GM18870 (cell line): ENCODE measurements at regions not wholly inside any gene's neighbourhood (a gene's known extent, or its start where the extent isn't known, plus 50 kb on each side); places are given as distances from the start of the nearest gene placed in this dataset.
A peak's percentile ranks its signal among the peaks of the same experiment; 100 is the strongest.
"Not testable (repeated sequence)": the region's sequence is repeated elsewhere in the genome, so short reads cannot be mapped to it uniquely, and the experiment has no call there.

Experiments used
- ATAC-seq: cut with Tn5 transposase; IDR thresholded peaks from one replicate; pipeline ENCODE4 v1.9.1; 2021; ENCODE audit warnings: moderate library complexity; ENCODE audit not compliant: unreplicated experiment

GRCh38 chr4:152200511-152201333 lies 335.2 kb downstream of the FBXW7 start:
- no peak for ATAC-seq

GRCh38 chr4:152197211-152197610 lies 338.7 kb downstream of the FBXW7 start:
- no peak for ATAC-seq

- ATAC-seq = no peak
Observed at GRCh38 chr4:152195888-152196287, 340.0 kb downstream of the FBXW7 start.

DNA sequence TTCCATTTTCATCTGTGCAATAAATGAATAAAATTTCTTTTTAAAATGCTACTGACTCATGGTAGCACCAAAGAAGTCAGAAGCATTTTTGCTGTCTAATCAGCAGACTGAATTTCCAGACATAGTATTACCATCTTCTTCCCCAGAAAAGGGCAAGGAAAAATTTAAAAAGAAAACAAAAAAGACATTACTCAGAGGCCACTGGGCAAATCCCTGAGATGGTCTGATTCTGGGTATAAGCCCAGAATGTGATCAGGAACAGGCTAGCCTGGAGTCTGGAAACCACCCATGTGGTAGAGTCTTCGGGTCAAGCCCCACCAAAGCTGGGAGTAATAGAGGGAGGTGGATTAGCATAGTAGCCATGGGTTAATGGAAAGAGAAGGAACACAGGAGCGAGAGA lies 342.8 kb downstream of the FBXW7 start:
- no peak for ATAC-seq

- ATAC-seq = no peak
Observed at GRCh38 chr4:152190907-152191306, 345.0 kb downstream of the FBXW7 start.

DNA sequence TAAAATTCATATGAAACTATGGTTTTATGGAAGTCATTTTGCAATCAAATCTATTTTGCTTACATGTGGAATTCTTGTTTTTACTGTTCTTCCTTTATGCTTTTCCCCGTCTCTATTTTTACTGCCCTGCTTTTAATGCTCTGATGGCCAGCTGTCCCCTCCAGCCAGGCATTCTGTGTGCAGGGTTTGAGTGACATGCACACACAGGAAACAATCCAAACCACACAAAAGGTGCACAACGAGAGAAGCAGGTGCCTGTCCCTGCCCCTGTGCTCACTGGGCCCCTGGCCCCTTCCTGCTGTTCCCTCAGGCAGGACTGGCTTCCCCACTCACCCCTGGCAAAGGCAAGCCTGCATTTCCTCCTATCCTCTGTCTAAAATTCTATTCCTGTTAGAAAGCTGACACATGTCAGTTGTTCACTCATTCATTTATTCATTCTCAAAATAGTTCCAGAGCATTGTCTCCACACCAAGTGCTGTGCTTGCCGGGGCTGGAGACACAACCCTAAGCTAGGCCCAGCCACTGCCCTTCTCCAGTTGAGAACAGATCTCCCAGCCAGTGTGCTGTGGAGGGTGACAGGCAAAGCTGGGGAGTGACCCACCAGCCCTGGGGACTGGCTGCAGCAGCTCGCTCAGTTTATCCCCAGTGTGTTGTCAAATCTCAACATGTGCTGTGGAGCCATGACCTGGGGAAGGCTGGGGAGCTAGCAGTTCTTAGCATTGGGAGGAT lies 346.3 kb downstream of the FBXW7 start:
- ATAC-seq = peak; percentile 58

DNA sequence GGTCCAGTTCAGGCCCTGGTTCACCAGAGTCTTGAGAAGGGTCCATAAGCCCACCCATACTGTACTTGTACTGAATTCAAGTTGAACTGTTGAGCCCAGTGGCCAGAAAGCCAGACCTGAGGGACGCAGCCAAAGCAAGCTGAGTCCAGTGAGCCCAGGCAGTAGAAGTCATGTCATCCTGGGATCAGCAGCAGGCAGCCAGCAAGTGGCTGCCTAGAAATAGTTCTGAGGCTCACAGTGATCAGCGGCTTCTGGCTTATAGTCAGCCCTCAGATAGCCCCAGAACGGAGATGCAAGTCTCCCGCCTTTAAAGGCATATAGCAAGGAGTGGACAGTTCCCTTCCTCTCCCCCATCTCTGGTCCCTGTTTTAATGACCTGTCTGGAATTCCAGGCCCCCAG lies 347.1 kb downstream of the FBXW7 start:
- no peak for ATAC-seq

DNA sequence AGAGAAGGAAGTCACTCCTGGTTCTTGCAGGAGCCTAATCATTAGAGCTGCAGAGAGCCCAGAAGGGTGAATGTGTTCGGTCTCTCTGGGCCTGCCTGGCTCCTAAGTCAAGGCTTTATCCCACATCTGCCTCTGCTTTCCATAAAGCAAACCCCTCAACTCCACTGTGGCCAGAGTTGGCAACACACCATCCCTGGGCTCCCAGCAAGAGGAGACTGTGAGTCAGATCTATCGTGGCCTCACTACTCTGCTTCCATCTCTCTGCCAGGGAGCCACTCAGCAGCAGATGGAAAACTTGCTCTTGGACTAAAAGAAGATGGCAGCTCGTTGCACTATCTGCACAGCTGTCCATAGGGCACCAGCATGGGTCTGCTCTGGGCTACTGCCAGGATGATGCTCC lies 348.2 kb downstream of the FBXW7 start:
- ATAC-seq = no peak

DNA sequence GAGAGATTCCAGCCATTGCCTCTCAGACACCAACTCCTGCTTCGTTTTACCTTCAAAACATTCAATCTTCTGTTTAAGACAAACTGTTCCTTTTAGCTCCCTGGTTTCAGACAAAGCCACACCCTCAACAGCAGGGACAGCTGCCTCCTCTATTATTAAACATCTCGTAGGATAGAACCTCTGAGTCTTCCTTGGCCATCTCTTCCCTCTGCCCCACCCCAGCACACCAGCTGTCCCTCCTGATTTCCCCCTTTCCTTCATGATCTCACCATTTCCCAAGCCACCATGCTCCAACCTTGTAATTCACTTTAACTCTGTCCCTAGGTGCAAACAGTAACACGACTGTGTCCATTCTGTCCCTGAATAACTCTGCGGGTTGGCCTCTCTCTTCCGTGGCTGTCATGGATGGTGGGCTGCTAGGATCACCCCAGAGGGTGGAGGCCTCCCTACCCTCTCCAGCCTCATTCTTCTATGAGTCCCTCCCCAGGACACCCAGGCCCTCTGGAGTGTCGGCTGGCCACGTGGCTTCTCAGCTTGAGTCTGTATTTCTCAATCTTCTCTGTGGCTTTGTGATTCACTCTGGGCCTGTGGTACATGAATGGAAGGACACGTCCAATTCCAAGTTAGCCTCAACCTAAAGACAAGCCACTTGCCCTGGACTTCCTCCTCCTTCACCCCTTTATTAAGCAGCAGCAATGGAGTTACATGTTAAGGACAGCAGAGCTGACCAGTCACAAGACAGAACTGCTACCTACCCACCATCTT lies 349.9 kb downstream of the FBXW7 start:
- ATAC-seq = no peak

DNA sequence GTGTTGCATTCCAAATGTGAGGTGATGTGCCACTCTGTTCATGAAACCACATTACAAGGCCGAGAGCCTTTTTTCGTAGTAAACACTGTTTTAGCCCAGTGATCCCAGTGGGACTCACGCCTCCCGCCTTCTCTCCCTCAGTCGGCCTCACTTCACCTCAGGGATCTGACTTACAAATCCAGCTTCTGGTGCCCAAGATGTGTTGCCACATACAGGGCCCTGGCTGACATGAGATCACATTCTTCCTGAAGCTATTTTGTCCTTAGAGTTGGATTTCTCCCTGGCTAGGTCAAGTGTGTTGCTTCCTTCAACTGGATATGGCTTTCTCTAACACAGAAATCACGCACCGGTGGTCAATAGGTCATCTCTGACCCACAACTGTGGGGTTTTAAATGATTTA lies 354.7 kb downstream of the FBXW7 start:
- no peak for ATAC-seq

DNA sequence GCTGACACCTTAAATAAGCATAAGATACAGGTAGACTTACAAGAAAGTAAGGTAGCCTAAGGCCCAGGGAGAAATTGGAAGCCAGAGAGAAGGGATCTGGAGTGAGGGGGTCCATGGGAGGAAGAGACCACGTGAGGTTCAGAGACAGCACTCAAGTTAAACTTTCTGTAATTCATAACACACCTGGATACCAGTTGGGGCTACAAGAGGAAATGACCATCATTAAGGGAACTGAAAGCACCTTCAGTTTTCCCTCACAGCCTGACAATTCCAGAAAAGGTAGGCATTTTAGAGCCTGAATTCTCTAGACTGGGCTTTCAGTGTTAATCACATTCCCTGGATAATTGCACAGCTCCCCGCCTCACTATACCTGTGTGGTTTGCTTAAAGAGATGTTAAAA lies 355.5 kb downstream of the FBXW7 start:
- no peak for ATAC-seq

DNA sequence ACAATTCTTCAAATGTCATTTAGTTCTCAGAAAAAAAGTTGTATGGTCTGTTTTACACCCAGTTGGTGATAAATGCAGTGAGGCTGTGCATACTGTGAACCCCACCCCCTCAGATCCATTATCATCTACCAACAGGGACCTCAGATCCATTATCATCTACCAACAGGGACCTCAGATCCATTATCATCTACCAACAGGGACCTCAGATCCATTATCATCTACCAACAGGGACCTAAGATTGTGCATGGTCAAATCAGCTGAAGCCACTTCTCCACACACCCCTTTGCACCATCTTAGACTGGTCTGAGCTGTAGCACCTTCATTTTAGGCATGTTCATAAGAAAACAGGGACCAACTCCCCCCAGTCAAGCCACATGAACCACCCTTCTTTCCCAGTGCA lies 358.4 kb downstream of the FBXW7 start:
- ATAC-seq = not testable (repeated sequence)

DNA sequence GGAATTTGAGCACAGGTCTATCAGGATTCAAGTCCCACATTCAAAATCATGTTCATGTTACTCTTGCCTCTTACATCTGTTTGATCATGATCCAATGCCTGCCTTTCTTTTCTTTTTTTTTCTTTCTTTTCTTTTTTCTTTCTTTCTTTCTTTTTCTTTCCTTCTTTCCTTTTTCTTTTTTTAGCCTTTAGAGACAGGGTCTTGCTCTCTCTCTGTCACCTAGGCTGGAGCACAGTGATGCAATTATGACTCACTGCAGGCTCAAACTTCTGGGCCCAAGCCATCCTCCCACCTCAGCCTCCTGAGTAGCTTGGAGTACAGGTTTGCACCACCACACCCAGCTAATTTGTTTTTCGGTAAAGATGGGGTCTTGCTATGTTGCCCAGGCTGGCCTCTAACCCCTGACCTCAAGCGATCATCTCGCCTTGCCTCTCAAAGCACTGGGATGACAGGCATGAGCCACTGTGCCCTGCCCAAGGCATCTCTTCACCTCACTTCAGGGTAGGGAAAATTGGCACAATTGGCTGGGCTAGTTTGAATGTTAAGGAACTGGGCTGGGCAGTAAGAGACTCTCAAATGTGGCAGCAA lies 359.2 kb downstream of the FBXW7 start:
- ATAC-seq = no peak

DNA sequence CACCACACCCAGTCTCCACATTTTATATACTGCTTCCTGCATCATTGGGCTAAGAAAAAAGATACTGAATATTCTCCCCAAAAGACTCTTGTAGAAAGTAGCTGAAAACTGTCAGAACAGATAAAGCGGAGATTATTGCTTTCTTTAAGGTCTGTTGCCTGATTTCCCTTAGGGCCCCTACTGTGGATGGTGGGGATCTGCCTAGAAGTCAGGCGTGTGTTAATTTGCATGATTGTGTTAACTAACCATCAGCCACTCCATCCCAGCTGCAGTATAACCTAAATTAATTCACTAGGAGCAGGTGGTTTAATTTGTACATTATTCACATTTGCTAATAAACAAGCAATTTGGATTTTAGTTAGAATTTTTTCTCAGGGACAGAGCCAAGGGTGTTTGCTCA lies 360.3 kb downstream of the FBXW7 start:
- ATAC-seq = no peak

- ATAC-seq = no peak
Observed at GRCh38 chr4:152172146-152172545, 363.7 kb downstream of the FBXW7 start.

DNA sequence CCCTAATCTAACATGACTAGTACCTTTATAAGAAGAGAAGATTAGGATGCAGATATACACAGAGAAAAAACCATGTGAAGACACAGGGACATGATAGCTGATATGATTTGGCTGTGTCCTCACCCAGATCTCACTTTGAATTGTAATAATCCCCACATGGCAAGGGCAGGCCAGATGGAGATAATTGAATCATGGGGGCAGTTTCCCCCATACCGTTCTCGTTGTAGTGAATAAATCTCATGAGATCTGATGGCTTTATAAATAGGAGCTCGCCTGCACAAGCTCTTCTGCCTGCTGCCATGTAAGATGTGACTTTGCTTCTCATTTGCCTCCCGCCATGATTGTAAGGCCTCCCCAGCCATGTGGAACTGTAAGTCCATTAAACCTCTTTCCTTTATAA lies 364.3 kb downstream of the FBXW7 start:
- no peak for ATAC-seq

DNA sequence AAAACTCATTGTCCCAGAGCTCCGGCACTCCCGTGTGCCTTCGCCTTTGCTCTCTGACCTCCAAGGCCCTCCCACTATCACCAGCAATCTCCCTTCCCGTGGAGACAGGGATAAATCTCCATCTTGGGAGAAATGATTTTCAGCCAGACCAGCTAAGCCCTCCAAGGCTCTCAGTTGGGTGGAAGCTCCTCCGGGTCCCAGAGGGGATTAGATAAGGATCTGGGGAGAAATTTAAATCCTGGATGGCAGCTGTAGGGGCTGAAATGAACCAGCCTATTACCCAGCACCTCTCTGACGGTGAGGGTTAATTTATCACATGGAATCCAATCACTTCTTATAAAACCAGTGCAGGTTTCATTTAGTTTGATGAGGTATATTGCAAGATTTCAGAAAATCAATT lies 366.2 kb downstream of the FBXW7 start:
- ATAC-seq = no peak

DNA sequence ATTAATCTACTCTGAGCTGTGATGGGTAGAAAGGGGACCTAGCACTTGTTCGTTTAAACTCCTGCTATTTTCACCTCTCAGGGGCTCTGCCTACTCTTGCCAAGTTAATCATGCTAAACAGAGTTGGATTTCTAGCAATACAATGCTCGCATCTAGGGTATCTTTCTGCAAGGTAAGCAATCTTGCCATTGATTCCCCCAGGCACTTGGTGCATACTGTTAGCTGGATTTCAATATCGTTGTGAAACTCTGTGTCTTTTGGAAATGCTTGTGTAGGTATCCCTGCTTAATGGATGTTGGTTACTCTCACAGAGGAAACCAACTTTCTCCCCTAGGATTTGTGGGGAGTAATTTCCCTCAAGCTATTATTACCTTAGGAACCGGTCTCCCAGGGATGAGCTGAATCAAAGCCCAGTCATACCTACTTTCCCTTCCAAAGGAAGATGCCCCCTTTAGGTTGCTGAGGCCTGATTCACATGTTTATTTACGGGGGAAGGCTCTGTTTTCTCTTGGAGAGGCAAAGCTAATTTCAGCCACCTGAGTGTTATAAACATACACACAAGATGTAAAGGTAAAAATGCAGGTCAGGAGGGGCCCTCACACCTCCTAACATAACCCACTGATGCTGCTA lies 366.8 kb downstream of the FBXW7 start:
- no peak for ATAC-seq

GRCh38 chr4:152166567-152166966 lies 369.3 kb downstream of the FBXW7 start:
- ATAC-seq = no peak

GRCh38 chr4:152165846-152166245 lies 370.0 kb downstream of the FBXW7 start:
- ATAC-seq = no peak

- no peak for ATAC-seq
Observed at GRCh38 chr4:152165146-152165545, 370.7 kb downstream of the FBXW7 start.
